Stimulated activated CD4-positive, alpha-beta T cell treated with anti-CD3 and anti-CD28 coated beads, Interleukin-1b, Interleukin-23, amount 100 ng/mL, for 4 hours (primary cell): ENCODE measurements at regions not wholly inside any gene's neighbourhood (a gene's known extent, or its start where the extent isn't known, plus 50 kb on each side); places are given as distances from the start of the nearest gene placed in this dataset.

Source experiments
- DNase-seq, 2 donors: peaks; one replicate each; pipeline ENCODE4 v3.0.0-alpha.2; 2020; ENCODE audit warnings: low read depth in 2 of 2

DNA sequence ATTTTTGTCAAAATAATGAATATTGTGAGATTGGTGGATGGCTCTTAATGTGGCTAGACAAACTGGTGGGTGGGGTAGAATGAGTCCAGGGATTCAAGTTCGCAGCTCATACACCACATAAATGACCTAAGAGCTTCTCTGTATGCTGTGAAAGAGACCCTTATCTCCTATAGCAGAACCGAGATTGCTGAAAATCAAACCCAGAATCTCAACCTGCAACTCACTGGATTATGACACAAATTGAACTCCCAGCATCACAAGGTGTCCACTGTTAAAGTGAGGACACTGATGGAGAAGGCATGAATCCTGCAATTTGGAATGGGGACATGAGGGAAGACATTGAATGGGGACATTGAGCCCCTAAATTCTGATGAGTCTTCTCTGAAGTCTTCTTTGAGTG, 51.3 kb upstream of the CNKSR3 start:
- no peak for DNase-seq

DNA sequence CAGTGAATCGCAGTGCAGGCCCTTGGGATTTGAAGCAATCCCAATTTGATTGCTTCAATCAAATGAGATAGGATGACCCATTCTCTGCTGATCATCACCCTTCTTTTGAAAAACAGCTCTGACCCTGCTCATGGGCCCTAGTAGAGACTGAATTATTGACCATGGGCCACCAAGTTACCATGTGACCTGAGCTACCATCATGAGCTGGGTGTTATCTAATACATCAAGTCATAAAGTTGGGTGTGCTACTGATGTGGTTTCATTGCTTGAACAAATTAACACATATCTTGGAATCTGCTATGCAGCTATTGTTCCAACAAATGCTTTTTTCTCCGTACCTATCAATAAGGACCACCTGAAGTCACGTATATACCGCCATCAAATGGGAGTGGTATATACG, 54.8 kb upstream of the CNKSR3 start:
- DNase-seq = no peak

DNA sequence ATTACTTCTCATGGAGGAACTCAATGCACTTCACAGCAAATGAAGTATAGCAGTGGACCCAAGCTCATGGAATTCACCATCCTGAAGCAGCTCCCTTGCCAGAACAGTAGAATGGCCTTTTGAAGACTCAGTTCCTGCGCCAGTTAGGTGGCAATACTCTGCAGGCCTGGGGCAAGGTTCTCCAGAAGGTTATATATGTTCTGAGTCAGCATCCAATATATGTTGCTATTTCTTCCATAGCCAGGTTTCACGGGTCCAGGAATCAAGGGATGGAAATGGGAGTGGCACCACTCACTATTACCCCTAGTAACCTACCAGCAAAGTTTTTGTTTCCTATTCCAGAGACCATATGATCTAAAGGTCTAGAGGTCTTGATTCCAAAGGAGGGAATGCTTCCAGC, 56.4 kb upstream of the CNKSR3 start:
- DNase-seq = no peak

DNA sequence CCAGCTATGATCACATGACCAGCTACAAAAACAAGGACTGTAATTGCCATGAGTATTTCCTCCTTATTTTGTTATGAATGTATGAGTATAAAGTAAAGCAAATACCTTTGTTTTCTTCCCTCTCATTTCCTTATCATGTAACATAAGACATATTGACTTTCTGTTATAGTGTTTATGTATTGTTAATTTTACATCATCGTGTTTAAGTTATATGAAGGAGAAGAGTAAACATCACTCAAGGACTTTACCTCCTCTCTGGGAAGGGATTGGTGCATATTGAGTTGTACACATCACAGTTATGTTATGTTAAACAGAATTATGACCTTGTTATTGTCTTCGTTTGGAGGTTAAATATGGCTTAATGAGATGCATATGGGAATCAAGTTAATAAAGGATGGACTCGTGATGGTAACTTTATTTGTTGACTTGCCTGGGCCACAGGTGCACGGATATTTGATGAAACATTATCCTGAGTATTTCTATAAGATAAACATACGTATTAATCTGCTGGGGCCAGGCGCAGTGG, 57.3 kb upstream of the CNKSR3 start:
- DNase-seq = no peak

DNA sequence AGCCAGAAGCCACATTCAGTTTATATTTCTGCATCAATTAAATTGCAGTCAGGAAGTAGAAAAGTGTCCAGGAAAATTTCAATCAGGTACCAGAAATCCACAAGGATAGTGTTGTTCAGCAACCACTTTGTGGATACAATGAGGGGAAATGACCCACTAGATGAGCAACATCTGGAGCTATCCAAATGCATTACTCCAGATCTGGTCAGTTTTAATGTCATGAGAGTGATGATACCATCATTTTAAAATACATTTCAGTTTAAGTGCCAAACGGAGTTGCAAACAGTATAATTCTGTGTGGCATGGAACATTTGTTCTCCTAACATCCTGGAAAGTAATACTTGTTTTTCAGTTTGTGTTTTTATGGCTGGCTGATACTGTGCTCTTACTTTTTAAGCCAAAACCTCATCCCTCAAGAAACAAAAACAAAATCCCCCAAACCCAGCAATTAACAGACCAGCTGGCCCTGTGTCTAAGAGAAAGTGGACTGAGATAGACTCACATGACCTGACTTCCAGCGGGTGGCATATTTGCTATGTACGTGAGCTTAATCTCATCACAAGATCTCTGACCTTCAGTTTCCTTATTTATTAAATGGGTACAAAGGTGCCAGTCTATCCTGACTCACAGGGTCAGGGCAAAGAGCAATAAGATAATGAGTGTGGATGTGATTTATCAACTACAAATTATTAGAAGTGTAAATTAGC, 58.8 kb upstream of the CNKSR3 start:
- DNase-seq = no peak

DNA sequence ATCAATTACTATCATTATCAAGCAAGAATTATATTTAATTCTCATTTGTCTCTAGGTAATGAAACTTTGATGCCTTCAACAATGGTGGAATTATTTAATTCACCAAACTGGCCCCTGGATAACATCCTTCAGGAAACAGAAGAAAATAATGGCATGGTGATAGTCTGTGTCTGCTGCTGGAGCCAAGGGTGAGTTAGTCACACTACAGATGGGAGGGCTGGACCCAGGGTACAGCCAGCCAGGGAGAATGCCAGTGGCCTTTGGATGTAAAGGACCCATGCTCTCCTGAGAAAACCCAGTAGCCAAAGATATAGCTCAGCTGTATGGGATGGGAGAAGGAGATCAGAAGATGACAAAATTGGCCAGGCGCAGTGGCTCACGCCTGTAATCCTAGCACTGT, 60.0 kb upstream of the CNKSR3 start:
- no peak for DNase-seq

DNA sequence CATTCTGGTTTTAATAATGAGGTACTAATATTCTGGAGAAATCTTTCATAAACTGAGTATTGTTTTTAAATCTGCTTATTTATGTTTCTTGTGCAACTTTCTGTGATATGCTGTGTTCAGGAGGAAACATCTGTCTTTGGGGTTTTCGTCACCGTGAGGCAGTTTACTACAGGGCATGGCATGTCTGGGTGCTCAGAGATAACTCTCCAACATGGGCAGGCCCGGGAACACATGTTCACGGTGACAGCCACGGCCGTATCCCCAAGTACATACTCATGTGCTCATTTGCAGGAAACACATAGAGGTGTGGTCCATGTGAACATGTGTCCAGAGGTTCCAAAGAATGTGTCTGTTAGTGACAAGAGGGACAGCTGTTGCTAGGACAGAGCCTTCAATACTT, 62.1 kb upstream of the CNKSR3 start:
- DNase-seq = no peak

DNA sequence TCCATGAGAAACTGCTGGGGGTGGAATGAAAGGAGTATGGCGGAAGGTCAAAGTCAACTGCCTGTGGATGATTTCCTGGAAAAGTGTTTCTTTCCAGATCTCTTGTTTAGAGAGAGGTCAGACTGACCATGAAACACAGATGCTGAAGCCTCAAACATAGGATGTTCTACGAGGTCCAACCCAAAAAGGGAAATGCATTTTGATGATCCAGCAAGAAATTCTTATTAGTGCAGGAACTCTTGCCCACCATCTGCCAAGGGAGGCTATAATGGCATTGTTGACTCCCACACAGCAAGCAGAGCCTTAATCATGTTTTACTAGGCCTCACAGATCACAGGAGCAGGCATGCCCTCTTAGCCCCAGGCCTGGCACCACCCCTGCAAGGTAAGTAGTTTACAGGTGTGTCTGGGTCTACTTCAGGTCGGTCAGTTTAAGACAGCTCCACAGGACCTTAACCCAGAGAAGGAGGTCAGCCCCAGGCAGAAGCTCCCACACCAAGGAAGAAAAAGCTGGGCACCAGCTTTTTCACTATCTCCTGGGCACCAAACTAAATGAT, 67.6 kb upstream of the CNKSR3 start:
- no peak for DNase-seq

DNA sequence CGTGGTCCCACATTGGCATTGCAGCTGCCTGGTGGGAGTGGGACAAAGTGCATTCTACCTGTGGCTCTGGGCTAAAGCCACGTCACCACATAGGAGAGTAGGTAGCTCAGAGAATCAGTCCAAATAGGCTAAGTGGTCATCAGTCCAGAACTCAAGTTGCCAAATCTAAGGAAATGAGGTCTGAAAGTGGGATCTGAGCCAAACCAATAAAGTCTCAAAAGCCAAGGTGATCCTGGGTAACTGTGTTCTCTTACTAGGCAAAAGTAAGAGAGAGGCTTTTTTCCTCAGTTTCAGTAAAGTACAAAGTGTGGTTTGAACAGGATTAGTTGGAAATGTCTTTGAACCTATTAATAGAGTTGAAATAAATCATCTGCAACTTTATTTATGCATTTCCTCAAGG, 68.6 kb upstream of the CNKSR3 start:
- DNase-seq = no peak

DNA sequence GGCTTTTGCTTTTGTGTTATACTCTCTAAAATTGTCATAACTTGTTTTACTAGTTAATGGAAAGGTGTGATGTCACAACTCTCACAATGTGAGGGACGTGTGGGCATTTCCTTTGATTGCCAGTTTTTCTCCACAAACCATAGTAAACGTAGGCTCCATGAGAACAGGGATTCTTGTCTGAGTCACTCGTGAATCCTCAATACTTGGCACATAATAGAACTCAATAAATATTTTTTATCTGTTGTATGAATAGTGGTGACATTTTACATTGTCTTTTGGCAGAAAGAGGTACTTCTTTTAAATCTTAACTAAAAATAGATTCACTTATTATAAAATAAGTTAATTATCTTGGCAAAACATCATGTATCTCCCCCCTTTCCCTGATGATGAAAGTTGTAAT, 69.0 kb upstream of the CNKSR3 start:
- no peak for DNase-seq

DNA sequence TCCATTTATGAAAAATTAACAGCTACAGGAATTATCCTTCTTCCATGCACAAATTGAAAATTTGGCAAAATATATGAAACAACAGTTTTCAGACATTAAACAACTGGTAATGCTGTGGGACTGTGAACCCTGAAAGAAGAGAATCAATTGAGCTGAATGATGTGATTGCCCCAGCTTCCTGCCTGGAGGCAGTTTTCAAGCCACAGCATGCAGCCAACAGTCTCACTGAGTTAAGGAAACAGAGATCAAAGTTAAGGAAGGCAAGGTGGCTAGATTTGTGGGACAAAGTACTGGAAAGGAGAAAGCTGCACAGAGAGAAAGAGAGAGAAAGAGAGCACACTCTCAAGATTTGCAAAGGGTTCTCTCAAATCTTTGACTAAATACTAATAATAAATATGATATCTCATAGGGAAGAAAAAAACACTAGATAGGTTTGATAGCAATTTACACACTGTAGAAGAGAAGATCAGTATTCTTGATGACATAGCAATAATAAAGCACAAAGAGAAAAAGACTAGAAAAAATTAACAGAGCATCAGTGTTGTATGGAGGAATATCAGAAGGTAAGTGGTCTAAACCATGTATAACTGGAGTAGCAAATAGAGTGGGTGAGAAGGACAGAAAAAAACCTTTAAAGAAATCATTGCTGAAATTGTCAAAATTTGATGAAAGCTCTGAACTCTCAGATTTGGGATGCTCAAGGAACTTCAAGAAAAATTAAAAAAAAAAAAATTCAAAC, 70.1 kb upstream of the CNKSR3 start:
- no peak for DNase-seq

DNA sequence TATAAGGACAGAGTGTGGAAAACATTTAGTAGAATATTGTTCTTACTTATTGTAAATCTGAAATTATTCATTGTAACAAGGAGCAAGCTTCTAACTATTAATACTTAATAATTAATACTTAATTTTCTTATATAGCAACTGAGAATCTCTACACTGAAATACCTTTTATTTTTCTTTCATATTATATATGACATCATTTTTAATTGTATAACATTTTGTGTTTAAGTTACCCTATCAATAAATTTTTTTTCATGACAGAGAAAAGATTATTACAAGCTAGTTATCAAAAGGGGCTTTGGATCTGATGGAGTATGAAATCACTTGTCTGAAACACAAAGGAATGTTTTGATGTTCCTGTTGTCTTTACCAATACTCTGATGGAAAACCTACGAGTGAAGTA, 72.2 kb upstream of the CNKSR3 start:
- DNase-seq = no peak

DNA sequence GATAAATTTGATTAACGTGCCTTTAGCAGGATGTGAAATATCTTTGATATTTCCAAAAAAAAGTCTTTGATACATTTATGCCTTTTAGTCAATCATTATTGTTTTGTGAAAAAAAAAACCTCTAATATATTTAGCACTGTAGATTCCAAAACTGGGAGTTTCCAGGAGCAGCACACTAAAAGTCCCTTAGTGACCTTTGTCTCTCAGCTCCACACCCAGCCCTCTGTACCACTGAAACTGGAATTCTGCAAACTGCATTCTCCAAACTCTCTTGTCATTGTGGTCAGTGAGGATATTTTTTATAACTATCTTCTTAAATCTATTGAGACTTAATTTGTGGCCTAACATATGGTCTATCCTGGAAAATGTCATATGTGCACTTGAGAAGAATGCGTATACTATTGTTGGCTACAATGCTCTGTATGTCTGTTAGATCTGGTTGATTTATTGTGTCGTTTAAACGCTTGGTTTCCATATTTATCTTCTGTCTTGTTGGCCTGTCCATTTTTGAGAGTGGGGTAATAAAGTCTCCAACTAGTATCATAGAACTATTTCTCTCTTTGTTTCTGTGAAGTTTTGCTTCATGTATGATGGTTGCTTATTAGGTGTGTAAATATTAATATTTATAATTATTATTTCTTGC, 73.2 kb upstream of the CNKSR3 start:
- no peak for DNase-seq

DNA sequence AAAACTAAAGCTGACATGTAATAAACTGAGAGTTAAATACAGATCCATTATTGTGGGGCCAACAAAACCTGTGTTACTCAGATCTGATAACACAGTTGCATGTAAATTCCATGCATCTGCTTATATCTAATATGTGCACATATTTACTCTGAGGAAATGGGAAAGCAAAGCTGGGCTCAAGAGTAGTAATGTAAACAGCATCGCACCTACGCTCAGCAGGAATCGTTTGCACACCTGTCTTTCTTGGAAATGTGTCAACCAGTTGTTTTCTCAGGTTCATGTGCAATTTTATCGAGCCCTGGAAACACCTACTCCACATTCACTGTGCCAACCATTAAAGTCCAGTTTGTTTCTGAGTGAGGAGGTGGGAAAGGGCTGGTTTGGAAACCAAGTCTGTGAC, 80.3 kb upstream of the CNKSR3 start:
- DNase-seq = no peak

DNA sequence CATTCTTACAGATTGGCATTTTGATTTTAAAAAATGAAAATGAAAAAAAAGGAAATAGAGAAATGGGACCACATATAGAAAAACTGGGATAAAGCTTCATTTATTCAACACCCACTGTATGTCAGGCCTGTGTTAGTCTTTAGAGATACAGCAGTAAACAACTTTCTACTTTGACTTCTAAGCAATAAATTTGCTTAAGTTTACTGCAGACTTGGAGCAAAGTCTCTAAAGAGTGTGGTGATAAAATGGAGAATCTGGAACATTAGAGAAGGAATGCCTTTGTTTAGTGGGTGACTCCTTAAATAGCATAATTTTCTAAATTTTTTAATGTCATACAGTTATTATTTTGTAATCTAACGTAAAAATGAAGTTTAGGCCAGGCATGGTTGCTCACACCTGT, 80.7 kb upstream of the CNKSR3 start:
- no peak for DNase-seq

DNA sequence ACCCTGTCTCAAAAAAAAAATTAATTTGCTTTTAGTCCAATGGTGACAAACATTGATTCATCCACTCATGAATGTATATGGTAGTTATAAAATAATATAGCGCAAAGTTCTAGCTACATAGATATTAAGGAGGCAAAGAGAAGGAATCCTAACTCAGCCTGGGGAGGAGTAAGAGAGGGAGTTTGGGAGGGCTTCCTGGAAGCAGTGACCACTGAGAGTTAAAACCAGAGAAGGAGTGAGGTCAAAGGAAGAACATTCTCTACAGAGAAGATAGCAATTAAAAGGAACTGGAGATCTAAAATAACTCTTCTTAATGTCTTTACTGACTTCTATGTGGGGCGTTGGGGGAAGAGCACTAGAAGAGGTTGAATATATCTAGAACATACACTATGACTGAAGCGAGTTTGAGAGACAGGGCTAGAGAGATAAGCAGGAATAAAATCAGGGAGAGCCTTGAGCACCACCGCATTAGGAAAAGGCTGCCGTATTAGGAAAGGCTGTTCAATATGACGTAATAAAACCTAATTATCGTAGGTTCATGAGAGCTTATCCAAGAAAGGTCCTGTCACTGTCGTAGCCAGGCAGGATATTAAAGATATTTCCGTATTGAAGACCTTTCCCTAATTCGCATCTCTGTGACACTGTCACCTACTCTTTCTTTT, 81.8 kb upstream of the CNKSR3 start:
- no peak for DNase-seq

DNA sequence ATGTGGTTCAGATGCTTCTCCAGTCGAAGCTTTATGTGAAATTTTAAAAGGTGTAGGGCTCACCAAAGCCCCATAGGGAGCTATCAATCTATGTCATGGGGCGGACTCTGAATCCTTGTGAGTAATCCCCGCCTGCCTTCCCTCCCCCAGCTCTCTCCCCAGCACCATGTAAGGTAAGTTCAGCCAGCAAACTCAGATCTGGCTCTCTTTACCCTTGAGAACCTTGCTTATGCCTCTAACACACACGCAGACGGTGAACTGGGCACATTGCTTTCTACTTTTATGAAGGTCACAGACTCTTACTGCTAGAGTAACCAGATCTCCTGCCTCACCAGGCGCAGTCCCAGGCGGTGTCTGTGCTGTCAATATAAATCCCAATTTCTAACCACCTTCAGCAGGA, 82.6 kb upstream of the CNKSR3 start:
- no peak for DNase-seq

DNA sequence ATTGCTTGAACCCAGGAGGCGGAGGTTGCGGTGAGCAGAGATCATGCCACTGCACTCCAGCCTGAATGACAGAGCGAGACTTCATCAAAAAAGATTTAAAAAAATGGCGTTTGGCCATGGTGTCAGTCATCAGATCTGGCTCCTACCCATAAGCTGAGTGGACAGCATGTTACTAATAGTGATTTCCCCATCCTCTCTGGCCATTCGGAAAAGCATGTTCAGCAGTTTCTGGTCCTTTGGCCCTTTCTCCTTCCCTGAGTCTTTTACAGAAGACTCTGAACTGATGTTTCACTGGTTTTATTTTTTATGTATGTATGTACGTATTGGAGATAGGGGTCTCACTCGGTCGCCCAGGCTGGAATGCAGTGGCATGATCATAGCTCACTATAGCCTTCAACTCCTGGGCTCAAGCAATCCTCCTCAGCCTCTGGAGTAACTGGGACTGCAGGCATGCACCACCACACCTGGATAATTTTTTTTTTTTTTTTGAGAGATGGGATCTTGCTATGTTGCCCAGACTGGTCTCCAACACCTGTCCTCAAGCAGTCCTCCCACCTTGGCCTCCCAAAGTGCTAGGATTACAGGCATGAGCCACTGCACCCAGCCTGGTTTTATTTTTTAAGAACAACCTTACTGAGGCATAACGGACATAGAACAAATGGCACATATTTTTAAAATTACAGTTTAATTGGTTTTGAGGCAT, 84.2 kb upstream of the CNKSR3 start:
- DNase-seq = no peak

DNA sequence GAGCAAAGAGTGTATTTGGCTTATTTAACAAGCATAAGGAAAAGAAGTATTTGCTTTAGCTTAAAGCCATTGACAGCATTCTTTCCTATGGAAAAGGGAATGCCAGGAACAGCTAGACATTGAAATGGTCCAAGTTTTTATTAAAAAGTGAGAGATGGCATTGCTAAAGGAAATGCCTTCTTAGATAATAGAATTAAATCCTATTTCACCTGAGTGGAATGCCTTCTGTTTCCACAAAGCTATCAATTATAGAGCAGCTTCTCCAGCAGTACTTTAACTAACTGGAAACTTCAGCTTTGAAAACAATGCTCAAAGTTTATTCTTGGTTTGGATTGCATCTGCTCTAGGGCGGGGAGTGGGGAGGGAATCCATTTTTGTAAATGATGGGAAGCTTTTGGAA, 85.1 kb upstream of the CNKSR3 start:
- DNase-seq = no peak

DNA sequence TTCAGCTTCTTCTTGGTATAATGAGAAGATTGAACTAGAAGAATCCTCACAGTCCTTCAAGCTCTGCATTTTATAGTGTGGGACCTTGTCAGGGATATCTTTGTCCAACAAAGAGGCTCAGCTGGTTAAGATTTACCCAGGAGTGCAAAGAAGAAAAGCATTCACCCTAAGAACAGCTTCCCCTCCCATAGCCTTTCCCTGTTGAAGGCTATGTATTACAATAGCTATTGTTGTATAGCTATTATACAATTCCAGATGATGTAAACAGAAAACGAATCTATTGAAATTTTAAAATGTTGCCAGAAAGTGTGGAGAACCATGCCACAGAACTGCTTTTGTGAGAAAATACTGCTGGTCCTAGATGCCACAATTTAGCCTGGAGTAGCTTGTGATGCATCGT, 85.5 kb upstream of the CNKSR3 start:
- DNase-seq = no peak

DNA sequence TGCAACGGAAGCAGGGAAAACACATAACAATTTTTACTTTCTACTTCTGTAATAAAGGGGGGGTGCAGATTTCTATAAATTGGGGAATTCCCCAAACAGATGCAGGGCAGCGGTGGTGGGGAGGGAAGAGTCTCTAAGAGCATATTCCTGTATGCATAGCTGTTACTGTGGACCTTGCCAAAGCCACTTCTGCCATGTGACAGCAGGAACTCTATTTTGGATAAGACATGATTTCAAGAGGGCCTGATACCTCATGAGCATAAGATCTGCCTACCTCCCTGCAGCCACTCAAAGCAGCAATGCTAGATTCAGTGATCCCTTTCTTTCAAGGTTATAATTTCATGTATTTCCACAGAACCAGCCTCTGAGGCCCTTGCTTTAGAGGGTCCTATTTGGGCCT, 86.2 kb upstream of the CNKSR3 start:
- DNase-seq = no peak

DNA sequence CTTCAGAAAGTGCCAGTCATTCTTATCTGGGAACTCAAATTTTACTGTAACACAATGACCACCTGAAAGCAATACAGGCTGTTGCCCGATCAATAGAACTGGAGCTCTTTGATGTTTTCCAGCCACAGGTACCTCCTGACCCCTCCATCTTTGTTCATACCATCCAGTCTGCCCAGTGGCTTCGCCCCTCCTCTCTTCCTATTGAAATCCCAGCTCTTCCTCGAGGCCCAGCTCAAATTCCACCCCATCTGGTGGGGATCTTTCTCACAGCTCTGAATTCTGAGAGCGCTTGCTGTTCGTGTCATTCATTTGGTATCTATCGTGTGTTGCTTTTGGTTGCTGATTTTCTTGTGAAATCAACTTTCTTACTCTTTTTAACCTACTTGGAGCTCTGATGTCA, 87.9 kb upstream of the CNKSR3 start:
- DNase-seq = no peak
